HG03175 (cell line): ENCODE measurements at regions not wholly inside any gene's neighbourhood (a gene's known extent, or its start where the extent isn't known, plus 50 kb on each side); places are given as distances from the start of the nearest gene placed in this dataset.
"Not testable (repeated sequence)": the region's sequence is repeated elsewhere in the genome, so short reads cannot be mapped to it uniquely, and the experiment has no call there.

Experiments used
- ATAC-seq: cut with Tn5 transposase; IDR thresholded peaks from one replicate; pipeline ENCODE4 v1.9.1; 2021; ENCODE audit warnings: mild to moderate bottlenecking, moderate library complexity; ENCODE audit not compliant: unreplicated experiment

- ATAC-seq, result not testable (repeated sequence)
These were observed 186.2 kb upstream of the CHL1 start for GRCh38 chr3:10109-10996.

DNA sequence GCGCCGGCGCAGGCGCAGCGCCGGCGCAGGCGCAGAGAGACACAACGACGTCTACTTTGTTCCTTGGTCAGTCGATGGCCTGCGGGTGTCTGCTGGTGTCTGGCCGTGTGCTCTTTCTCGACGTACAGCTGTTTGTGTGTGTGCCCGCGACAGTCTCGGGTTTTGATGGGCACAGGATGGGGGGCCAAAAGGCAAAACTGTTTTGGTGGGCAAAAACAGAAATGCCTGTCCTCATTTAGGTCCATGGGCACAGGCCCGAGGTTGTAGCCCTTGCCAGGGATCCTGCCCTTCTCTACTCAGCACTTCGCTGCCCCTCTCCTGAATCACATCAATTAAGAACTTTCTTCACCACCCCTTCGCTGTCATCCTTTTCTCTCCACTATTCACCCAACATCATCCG lies 184.8 kb upstream of the CHL1 start:
- no peak for ATAC-seq

DNA sequence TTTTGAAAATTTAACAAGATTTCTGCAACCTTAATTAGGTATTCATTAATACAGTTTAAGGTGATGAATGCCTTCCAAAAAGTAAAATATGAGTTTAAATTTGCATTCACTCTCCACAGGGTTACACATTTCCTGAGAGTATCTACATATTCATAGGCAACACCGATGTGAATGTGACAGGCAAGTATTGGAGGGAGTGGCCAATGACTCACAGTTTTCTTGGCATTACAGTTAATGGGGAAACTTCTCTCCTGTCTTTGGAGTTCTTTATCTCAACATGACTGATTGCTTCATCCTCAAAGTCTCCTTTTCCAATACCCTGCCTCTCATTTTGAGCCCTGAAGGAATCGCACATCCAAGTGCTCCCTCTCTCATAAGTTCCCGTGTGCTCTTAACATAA lies 181.9 kb upstream of the CHL1 start:
- ATAC-seq, result no peak

DNA sequence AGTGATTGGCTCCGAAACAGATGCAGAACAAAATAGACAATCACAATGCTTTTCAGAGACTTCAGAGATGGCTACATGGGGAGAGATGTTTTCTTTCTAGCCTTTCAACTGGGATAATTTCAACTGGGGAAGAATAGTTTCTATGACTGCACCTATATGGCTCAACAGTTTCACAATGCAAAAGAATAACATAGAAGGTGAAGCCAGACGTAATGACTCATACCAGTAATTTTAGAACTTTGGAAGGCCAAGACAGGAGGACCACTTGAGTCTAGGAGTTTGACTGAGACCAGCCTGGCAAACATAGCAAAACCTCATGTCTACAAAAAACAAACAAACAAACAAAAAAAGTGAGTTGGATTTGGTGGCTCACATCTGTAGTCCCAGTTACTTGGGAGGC lies 180.2 kb upstream of the CHL1 start:
- ATAC-seq, result no peak

DNA sequence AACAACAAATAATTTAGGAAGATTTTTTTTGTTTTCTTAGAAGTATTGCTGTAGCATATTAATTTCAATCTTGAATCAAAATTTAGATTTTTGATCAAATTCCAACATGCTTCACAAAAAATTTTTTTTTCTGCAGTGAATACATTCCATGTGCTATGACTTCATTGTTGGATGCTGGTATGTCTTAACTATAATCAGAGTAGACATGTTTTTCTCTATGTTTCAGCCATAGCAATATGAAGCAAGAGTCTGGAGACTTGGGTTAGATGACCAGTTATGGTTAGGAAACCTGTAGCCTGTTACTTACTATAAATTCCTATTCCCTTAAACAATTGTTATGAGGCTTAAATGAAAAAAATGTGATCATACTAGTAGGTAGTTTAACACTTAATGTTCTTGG lies 176.1 kb upstream of the CHL1 start:
- no peak for ATAC-seq

DNA sequence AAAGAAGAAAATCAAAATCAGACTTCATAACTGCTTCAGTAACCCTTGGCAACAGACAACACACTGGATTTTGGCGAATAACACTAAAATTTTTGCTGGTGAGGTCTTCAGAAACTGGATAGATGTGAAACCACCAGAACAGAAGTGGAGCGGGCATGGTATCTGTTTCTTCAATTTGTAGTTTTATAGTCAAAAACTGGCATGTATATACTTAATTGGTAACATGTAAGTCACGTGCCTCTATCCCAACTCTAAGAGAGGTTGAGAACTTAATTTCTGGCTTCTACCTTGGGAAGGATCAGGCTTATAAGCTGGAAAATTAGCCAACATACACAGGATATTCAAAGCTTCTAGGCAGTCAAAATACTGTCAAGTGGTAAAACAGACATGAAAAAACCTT lies 172.6 kb upstream of the CHL1 start:
- ATAC-seq, result no peak

- ATAC-seq, result no peak
These were observed 171.5 kb upstream of the CHL1 start for GRCh38 chr3:25056-25455.

GRCh38 chr3:35985-36384 lies 160.6 kb upstream of the CHL1 start:
- ATAC-seq, result not testable (repeated sequence)

GRCh38 chr3:42871-43744 lies 153.5 kb upstream of the CHL1 start:
- ATAC-seq, result peak; percentile 51

GRCh38 chr3:44028-44676 lies 152.4 kb upstream of the CHL1 start:
- ATAC-seq, result no peak

GRCh38 chr3:44941-45340 lies 151.6 kb upstream of the CHL1 start:
- ATAC-seq, result not testable (repeated sequence)

DNA sequence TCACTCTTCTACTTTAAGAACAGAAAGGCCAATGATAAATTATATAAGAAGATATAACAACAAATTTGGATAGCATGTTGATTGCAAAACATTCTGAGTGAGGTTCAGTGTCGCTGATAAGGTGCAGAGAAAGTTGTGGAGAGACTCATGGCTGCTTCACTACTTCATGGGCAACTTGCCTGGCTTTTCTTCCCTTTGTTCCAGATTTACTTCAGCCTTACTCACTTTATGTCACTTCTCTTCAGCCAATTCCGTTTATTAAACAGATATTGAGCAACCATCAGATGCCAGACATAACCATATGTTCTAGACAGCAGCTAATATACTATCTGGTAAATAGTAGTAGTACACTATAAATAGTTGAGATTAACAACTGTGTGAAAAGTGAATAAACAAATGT lies 150.0 kb upstream of the CHL1 start:
- no peak for ATAC-seq

- ATAC-seq, result not testable (repeated sequence)
These were observed 143.1 kb upstream of the CHL1 start for GRCh38 chr3:53441-53840.

DNA sequence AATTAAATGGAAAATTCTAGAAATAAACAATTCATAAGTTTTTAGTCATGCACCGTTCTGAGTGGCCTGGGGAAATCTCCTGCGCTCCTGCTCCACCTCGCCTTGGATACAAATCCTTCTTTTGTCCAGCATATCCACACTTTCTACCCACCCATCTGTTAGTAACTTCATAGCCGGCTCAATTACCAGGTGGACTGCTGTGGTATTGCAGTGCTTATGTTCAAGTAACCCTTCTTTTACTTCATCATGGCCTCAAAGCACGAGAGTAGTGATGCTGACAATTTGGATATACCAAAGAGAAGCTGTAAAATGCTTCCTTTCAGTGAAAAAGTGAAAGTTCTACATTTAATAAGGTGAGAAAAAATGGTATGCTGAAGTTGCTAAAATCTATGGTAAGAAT lies 142.3 kb upstream of the CHL1 start:
- peak; percentile 71 for ATAC-seq

GRCh38 chr3:56672-57071 lies 139.9 kb upstream of the CHL1 start:
- ATAC-seq, result no peak

GRCh38 chr3:59854-60253 lies 136.7 kb upstream of the CHL1 start:
- ATAC-seq, result no peak

DNA sequence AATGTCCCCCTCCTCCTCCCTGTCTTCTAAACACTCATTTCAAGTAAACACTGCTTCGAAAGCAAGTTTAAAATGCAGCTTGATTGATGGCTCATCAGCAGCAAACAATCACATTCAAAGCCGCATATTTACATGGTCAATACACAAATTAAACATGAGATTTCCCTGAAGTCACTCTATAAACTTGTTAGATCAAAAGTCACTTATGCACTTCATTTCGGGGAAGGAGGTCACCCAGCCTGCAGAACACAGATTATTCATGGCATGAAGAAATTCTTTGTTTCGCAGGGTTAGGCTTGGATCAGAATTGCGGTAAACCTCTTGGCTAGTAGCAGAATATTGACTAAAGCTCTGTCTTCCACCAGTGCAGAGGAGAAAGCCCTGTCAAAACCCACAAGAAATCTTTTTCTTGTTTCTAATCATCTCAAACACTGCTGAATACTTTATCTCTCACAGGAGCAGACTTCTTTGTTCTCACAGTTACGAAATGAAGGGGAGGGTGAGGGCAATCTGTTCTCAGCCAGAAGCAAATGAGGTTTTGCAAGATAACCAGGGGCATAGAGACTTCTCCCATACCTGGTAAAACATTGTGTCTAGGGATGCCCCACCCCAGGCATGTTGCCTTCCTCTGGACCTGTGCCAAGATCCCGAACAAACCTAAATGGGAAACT lies 133.3 kb upstream of the CHL1 start:
- ATAC-seq, result no peak

- ATAC-seq, result no peak
These were observed 126.9 kb upstream of the CHL1 start for GRCh38 chr3:69690-70089.

DNA sequence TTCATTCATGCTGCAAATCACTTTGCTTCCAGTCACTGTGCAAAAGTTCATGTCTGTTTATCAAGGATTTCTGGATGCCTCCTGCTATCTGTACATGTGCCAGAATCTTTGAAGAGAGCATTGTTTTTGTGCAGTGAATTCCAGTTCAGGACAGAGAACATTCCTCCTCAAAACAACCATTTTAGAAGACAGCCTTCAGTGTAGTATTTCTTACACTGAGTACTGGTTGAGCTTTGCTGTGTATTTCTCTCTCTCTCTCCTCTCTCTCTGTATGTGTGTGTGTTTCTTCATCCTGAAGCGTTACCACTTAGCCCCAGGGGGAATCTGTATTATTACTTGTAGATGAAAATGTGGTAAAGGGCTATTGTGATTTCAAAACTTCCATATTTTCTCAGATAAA lies 123.8 kb upstream of the CHL1 start:
- no peak for ATAC-seq

DNA sequence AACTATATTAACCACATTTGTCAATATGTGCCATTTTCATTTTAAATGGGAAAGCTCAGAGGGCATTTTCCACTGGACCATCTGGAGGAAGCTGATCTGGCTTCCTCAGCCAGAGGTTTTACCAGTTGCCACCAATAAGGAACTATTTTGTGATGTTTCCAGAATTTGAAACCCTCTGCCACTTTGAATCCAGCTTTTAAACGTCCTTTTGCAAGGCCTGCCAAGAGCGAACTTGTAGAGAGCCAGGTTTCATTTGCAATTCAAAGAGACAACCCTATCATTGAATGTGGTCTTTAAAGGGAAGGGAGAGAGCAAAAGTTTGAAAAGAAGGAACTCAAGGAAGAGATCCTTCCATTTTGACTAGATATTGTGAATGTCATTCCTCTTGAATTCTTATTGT lies 123.3 kb upstream of the CHL1 start:
- no peak for ATAC-seq

GRCh38 chr3:74676-75243 lies 121.8 kb upstream of the CHL1 start:
- no peak for ATAC-seq
